DND-41 (cell line): ENCODE measurements at regions not wholly inside any gene's neighbourhood (a gene's known extent, or its start where the extent isn't known, plus 50 kb on each side); places are given as distances from the start of the nearest gene placed in this dataset.

ENCODE experiments used
- ATAC-seq: fragments of 200-7000 bp; cut with Tn5 transposase; 3 replicates; pipeline ENCODE4 v1.9.1; 2021; ENCODE audit warnings: low read depth; ENCODE audit not compliant: insufficient read depth
- DNase-seq: peaks from one replicate; pipeline ENCODE4 v3.0.0-alpha.2; 2020
- H2AFZ ChIP-seq: 2 replicates; pipeline ENCODE4 v1.6.0; 2012; ENCODE audit warnings: low read depth, low read length
- H3K27ac ChIP-seq: 2 replicates; pipeline ENCODE4 v1.5.1; 2012; ENCODE audit warnings: low read length, inconsistent platforms
- H3K27me3 ChIP-seq: fragments of 200-600 bp; sonication (generic); 2 replicates; pipeline ENCODE4 v1.6.0; 2012; ENCODE audit warnings: low read length, mild to moderate bottlenecking, inconsistent platforms; ENCODE audit not compliant: insufficient read depth, poor library complexity
- H3K36me3 ChIP-seq: 2 replicates; pipeline ENCODE4 v1.5.1; 2012; ENCODE audit warnings: low read length, inconsistent platforms; ENCODE audit not compliant: insufficient read depth
- H3K4me1 ChIP-seq: 2 replicates; pipeline ENCODE4 v1.5.1; 2012; ENCODE audit warnings: mild to moderate bottlenecking, low read length; ENCODE audit not compliant: insufficient read depth
- H3K4me2 ChIP-seq: 2 replicates; pipeline ENCODE4 v1.6.0; 2012; ENCODE audit warnings: mild to moderate bottlenecking, moderate library complexity, low read length, inconsistent platforms; ENCODE audit not compliant: insufficient read depth
- H3K4me3 ChIP-seq, 2 experiments: fragments of 200-600 bp in 1 of 2; shearing (Covaris generic) in 1 of 2; 2 replicates each; pipeline ENCODE4 v1.5.1; 2012 to 2016; ENCODE audit warnings: inconsistent platforms in 2 of 2, low read length in 2 of 2, mild to moderate bottlenecking in 2 of 2, low read depth in 1 of 2, moderate library complexity in 1 of 2
- H3K79me2 ChIP-seq: 2 replicates; pipeline ENCODE4 v1.6.0; 2012; ENCODE audit warnings: low read length, inconsistent platforms; ENCODE audit not compliant: insufficient read depth
- H3K9ac ChIP-seq: 2 replicates; pipeline ENCODE4 v1.6.0; 2012; ENCODE audit warnings: low read depth, mild to moderate bottlenecking, inconsistent platforms, low read length, moderate library complexity
- H3K9me3 ChIP-seq: 2 replicates; pipeline ENCODE4 v1.5.1; 2012; ENCODE audit warnings: low read length, moderate library complexity, mild to moderate bottlenecking, inconsistent platforms; ENCODE audit not compliant: insufficient read depth, severe bottlenecking
- H4K20me1 ChIP-seq: 2 replicates; pipeline ENCODE4 v1.6.0; 2012; ENCODE audit warnings: low read length; ENCODE audit not compliant: insufficient read depth
- EZH2 ChIP-seq: IDR thresholded peaks from 3 replicates; pipeline ENCODE4 v1.6.1; 2012; ENCODE audit warnings: borderline replicate concordance, low read depth, mild to moderate bottlenecking, moderate library complexity, low read length, inconsistent platforms; ENCODE audit not compliant: severe bottlenecking
- TF ChIP-seq, protein P1 (sequence below): IDR thresholded peaks from 2 replicates; pipeline ENCODE4 v1.5.1; 2012; ENCODE audit warnings: borderline replicate concordance, low read length, moderate library complexity, mild to moderate bottlenecking; ENCODE audit not compliant: poor library complexity, severe bottlenecking; ENCODE audit errors: extremely low read depth

DNA sequence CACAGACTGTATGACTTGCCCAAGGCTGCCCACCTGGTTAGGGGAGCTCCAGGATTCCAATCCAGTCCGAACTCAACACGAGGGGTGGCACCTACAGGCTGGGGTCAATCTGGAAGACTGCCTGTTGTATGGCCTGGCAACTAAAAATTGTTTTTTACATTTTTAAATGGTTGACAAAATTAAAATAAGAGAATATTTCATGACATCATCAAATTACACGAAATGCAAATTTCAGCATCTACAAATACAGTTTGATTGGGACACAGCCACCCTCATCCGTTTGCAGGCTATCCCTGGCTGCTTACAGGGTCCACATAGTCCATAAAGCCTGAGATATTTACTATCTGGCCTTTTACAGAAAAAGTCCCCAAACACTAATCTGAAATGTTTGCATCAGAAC, 235.9 kb upstream of the GMDS start:
- Histone ChIP-seq H3K27me3 (peaks cover 3% of the 10 kb centered on the region), H3K79me2 (no peaks in the 10 kb centered on the region), H3K9me3 (peaks cover 5% of the 10 kb centered on the region), H3K36me3 (no peaks in the 10 kb centered on the region), H3K4me2 (no peak overlapping the region), H2AFZ (no peak overlapping the region), H3K27ac (no peak overlapping the region), H3K4me1 (no peaks in the 10 kb centered on the region), H3K9ac (no peak overlapping the region), H3K4me3 (no peak overlapping the region), H4K20me1 (no peaks in the 10 kb centered on the region)
- TF ChIP-seq EZH2, result no peak
- TF ChIP-seq, protein P1, sequence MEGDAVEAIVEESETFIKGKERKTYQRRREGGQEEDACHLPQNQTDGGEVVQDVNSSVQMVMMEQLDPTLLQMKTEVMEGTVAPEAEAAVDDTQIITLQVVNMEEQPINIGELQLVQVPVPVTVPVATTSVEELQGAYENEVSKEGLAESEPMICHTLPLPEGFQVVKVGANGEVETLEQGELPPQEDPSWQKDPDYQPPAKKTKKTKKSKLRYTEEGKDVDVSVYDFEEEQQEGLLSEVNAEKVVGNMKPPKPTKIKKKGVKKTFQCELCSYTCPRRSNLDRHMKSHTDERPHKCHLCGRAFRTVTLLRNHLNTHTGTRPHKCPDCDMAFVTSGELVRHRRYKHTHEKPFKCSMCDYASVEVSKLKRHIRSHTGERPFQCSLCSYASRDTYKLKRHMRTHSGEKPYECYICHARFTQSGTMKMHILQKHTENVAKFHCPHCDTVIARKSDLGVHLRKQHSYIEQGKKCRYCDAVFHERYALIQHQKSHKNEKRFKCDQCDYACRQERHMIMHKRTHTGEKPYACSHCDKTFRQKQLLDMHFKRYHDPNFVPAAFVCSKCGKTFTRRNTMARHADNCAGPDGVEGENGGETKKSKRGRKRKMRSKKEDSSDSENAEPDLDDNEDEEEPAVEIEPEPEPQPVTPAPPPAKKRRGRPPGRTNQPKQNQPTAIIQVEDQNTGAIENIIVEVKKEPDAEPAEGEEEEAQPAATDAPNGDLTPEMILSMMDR, result no peak
- no peak for DNase-seq
- ATAC-seq, result no peak

GRCh38 chr6:2480267-2480966, 235.0 kb upstream of the GMDS start:
- Histone ChIP-seq H2AFZ (no peak overlapping the region), H3K4me1 (no peaks in the 10 kb centered on the region), H3K27ac (no peak overlapping the region), H3K27me3 (peaks cover 3% of the 10 kb centered on the region), H3K9me3 (peaks cover 5% of the 10 kb centered on the region), H3K9ac (no peak overlapping the region), H3K36me3 (no peaks in the 10 kb centered on the region), H4K20me1 (no peaks in the 10 kb centered on the region), H3K4me2 (no peak overlapping the region), H3K4me3 (no peak overlapping the region), H3K79me2 (no peaks in the 10 kb centered on the region)
- ATAC-seq, result no peak
- TF ChIP-seq, protein P1, result no peak
- TF ChIP-seq EZH2, result no peak
- no peak for DNase-seq

- Histone ChIP-seq H3K36me3 (no peaks in the 10 kb centered on the region), H3K4me1 (no peaks in the 10 kb centered on the region), H3K9ac (no peak overlapping the region), H3K9me3 (peaks cover 5% of the 10 kb centered on the region), H3K27ac (no peak overlapping the region), H3K4me3 (no peak overlapping the region), H3K27me3 (peaks cover 3% of the 10 kb centered on the region), H2AFZ (no peak overlapping the region), H4K20me1 (no peaks in the 10 kb centered on the region), H3K4me2 (no peak overlapping the region), H3K79me2 (no peaks in the 10 kb centered on the region)
- DNase-seq (no peak), ATAC-seq (no peak)
- no peak for TF ChIP-seq EZH2
- TF ChIP-seq, protein P1, result no peak
These were observed 232.8 kb upstream of the GMDS start for GRCh38 chr6:2478200-2478599.
